Endothelial cell (in vitro differentiated cells): ENCODE measurements at regions not wholly inside any gene's neighbourhood (a gene's known extent, or its start where the extent isn't known, plus 50 kb on each side); places are given as distances from the start of the nearest gene placed in this dataset.
"Not testable (repeated sequence)": the region's sequence is repeated elsewhere in the genome, so short reads cannot be mapped to it uniquely, and the experiment has no call there.

Experiments used
- DNase-seq: peaks from one replicate; pipeline ENCODE4 v3.0.0; 2021; ENCODE audit warnings: low spot score
- H3K27ac Mint-ChIP-seq: one replicate; pipeline ENCODE4 v1.8.0; 2021; ENCODE audit warnings: mixed read lengths, inconsistent platforms; ENCODE audit not compliant: unreplicated experiment
- H3K27me3 Mint-ChIP-seq: one replicate; pipeline ENCODE4 v1.8.0; 2021; ENCODE audit warnings: mild to moderate bottlenecking, moderate library complexity, mixed read lengths, inconsistent platforms; ENCODE audit not compliant: unreplicated experiment
- H3K36me3 Mint-ChIP-seq: one replicate; pipeline ENCODE4 v1.8.0; 2021; ENCODE audit warnings: mild to moderate bottlenecking, low read depth, mixed read lengths, inconsistent platforms; ENCODE audit not compliant: unreplicated experiment
- H3K4me1 Mint-ChIP-seq: one replicate; pipeline ENCODE4 v1.8.0; 2021; ENCODE audit warnings: mild to moderate bottlenecking, mixed read lengths, inconsistent platforms; ENCODE audit not compliant: unreplicated experiment
- H3K4me3 Mint-ChIP-seq: one replicate; pipeline ENCODE4 v1.8.0; 2021; ENCODE audit warnings: mild to moderate bottlenecking, mixed read lengths, inconsistent platforms; ENCODE audit not compliant: unreplicated experiment
- H3K9me3 Mint-ChIP-seq: one replicate; pipeline ENCODE4 v1.8.0; 2021; ENCODE audit warnings: mixed read lengths, inconsistent platforms; ENCODE audit not compliant: unreplicated experiment
- CTCF ChIP-seq: fragments of 200-600 bp; sonication (generic); IDR thresholded peaks from one replicate; pipeline ENCODE4 v1.5.0; 2021; ENCODE audit warnings: antibody characterized with exemption; ENCODE audit not compliant: unreplicated experiment

GRCh38 chr6:159540152-159540551 is 152.9 kb downstream of the SOD2 start:
- TF ChIP-seq CTCF: peak; percentile 49
- H3K27me3 Mint-ChIP-seq: no peaks in the 10 kb centered on the region
- no peak overlapping the region for H3K27ac Mint-ChIP-seq
- H3K4me3 Mint-ChIP-seq: no peak overlapping the region
- H3K36me3 Mint-ChIP-seq: no peaks in the 10 kb centered on the region
- DNase-seq: peak; percentile 44
- no peaks in the 10 kb centered on the region for H3K9me3 Mint-ChIP-seq
- H3K4me1 Mint-ChIP-seq: no peaks in the 10 kb centered on the region

GRCh38 chr6:159538031-159538430 is 155.0 kb downstream of the SOD2 start:
- H3K9me3 Mint-ChIP-seq, H3K27me3 Mint-ChIP-seq, H3K36me3 Mint-ChIP-seq, H3K4me1 Mint-ChIP-seq, H3K27ac Mint-ChIP-seq, DNase-seq, H3K4me3 Mint-ChIP-seq: not testable (repeated sequence)

GRCh38 chr6:159535656-159536350 is 157.2 kb downstream of the SOD2 start:
- no peaks in the 10 kb centered on the region for H3K36me3 Mint-ChIP-seq
- no peak overlapping the region for H3K4me3 Mint-ChIP-seq
- peaks cover 2% of the 10 kb centered on the region for H3K27me3 Mint-ChIP-seq
- no peak for TF ChIP-seq CTCF
- no peak overlapping the region for H3K27ac Mint-ChIP-seq
- no peaks in the 10 kb centered on the region for H3K9me3 Mint-ChIP-seq
- no peak for DNase-seq
- H3K4me1 Mint-ChIP-seq: no peaks in the 10 kb centered on the region

- Mint-ChIP-seq H3K9me3 (no peaks in the 10 kb centered on the region), H3K27me3 (peaks cover 2% of the 10 kb centered on the region), H3K4me3 (no peak overlapping the region), H3K27ac (no peak overlapping the region), H3K4me1 (peaks cover 3% of the 10 kb centered on the region), H3K36me3 (no peaks in the 10 kb centered on the region)
- TF ChIP-seq CTCF: no peak
- no peak for DNase-seq
Observed at GRCh38 chr6:159533568-159533967, 159.5 kb downstream of the SOD2 start.

GRCh38 chr6:159533016-159533415 is 160.0 kb downstream of the SOD2 start:
- DNase-seq: no peak
- H3K27me3 Mint-ChIP-seq: peaks cover 2% of the 10 kb centered on the region
- peaks cover 3% of the 10 kb centered on the region for H3K4me1 Mint-ChIP-seq
- TF ChIP-seq CTCF: no peak
- H3K4me3 Mint-ChIP-seq: no peak overlapping the region
- no peak overlapping the region for H3K27ac Mint-ChIP-seq
- H3K36me3 Mint-ChIP-seq: no peaks in the 10 kb centered on the region
- no peaks in the 10 kb centered on the region for H3K9me3 Mint-ChIP-seq
